Activated CD4-positive, CD25-positive, alpha-beta regulatory T cell (primary cell): ENCODE measurements at regions not wholly inside any gene's neighbourhood (a gene's known extent, or its start where the extent isn't known, plus 50 kb on each side); places are given as distances from the start of the nearest gene placed in this dataset.
"Not testable (repeated sequence)": the region's sequence is repeated elsewhere in the genome, so short reads cannot be mapped to it uniquely, and the experiment has no call there.

Source experiments
- DNase-seq, 4 experiments: peaks; one replicate each; lab custom pipeline; 2025; lab: John Stamatoyannopoulos, UW

GRCh38 chr20:22958390-22958789 is 76.7 kb upstream of the SSTR4 start:
- no peak for DNase-seq

- no peak for DNase-seq
These were observed 72.3 kb upstream of the SSTR4 start for GRCh38 chr20:22962567-22963439.

- no peak for DNase-seq
These were observed 71.5 kb upstream of the SSTR4 start for GRCh38 chr20:22963581-22963980.

GRCh38 chr20:22966787-22967464 is 68.2 kb upstream of the SSTR4 start:
- no peak for DNase-seq

DNA sequence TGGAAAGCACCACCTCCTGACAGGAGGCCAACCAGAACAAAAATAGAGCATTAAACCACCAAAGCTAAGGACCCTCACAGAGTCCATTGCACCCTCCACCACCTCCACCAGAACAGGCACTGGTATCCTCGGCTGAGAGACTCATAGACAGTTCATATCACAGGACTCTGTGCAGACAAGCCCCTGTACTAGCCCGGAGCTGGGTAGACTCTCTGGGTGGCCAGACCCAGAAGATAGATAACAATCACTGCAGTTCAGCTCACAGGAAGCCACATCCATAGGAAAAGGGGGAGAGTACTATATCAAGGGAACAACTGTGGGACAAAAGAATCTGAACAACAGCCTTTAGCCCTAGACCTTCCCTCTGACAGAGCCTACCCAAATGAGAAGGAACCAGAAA is 67.4 kb upstream of the SSTR4 start:
- not testable (repeated sequence) for DNase-seq

DNA sequence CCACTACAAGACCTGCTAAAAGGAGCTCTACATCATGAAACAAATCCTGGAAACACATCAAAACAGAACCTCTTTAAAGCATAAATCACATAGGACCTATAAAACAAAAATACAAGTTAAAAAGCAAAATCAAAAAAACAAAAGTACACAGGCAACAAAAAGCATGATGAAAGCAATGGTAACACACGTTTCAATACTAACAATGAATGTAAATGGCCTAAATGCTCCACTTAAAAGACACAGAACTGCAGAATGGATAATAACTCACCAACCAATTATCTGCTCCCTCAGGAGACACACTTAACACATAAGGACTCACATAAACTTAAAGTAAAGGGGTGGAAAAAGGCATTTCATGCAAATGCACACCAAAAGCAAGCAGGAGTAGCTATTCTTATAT is 66.1 kb upstream of the SSTR4 start:
- not testable (repeated sequence) for DNase-seq

- not testable (repeated sequence) for DNase-seq
These were observed 64.0 kb upstream of the SSTR4 start for GRCh38 chr20:22971077-22971476.

DNA sequence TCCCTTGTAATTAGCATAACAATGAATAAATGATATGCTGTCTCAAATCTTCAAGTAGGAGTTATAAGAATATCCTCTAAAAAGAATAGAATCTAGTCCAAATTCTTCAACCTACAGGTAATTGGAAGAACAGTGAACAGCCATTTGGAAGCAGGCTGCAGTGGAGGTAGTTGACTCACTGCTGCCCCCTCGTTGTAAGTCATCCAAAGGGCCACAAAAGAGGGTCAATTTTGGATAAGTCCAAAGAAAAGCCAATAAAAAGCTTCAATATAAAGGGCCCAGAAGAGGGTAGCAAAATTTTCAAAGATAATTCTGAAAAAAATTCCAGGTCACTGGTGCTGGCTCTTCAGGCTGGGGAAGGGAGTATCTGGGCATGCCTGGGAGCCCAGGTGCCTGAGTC is 60.8 kb upstream of the SSTR4 start:
- no peak for DNase-seq

- DNase-seq, result no peak
These were observed 57.9 kb upstream of the SSTR4 start for GRCh38 chr20:22977047-22977785.

- DNase-seq, result no peak
These were observed 51.1 kb upstream of the SSTR4 start for GRCh38 chr20:22984008-22984407.

- no peak for DNase-seq
These were observed 50.5 kb upstream of the SSTR4 start for GRCh38 chr20:22984606-22985005.

DNA sequence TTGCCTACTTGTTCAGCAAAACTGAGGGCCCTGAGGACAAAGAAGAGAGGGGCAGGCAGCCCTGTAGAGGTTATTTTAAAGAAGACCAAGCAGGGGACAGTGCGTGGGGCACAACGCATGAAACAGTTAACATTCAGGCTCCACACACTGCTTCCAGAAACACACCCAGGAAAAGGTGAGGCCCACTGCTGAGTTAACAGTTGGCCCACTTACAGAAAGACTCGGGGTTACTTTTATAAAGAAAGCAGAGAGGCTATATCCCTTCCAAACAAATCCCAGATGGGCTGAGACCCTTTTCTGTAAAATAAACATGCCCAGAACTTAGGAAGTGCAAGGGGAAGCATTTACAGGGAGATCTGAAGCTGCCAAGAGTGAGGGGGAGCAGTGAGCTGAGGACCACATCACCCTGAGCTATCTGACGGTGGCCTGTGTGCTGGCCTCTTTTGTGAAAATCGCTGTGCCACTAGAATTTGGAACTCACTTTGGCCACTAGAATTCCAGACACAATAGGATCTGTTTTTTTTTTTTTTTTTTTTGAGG is 49.8 kb upstream of the SSTR4 start:
- DNase-seq, result no peak
